Activated CD4-positive, alpha-beta T cell treated with anti-CD3 and anti-CD28 coated beads, Interleukin-2, Interleukin-4, amounts not matched to agents 100 ng/mL and 50 ng/mL, durations not matched to agents 16 hours and 8 hours (primary cell): ENCODE measurements at regions not wholly inside any gene's neighbourhood (a gene's known extent, or its start where the extent isn't known, plus 50 kb on each side); places are given as distances from the start of the nearest gene placed in this dataset.

Experiments used
- DNase-seq: peaks from one replicate; pipeline ENCODE4 v3.0.0-alpha.2; 2020; ENCODE audit warnings: low spot score

GRCh38 chr5:2148312-2149194, 265.8 kb upstream of the IRX4 start:
- no peak for DNase-seq

- DNase-seq, result no peak
These were observed 265.0 kb upstream of the IRX4 start for GRCh38 chr5:2147504-2148311.

- no peak for DNase-seq
These were observed 261.1 kb upstream of the IRX4 start for GRCh38 chr5:2143646-2144353.

- DNase-seq, result no peak
These were observed 260.4 kb upstream of the IRX4 start for GRCh38 chr5:2143088-2143487.

- DNase-seq, result no peak
These were observed 259.8 kb upstream of the IRX4 start for GRCh38 chr5:2142456-2142954.

- DNase-seq, result no peak
These were observed 258.7 kb upstream of the IRX4 start for GRCh38 chr5:2141254-2142000.

GRCh38 chr5:2140501-2141175, 257.9 kb upstream of the IRX4 start:
- DNase-seq, result no peak

GRCh38 chr5:2139478-2139877, 256.8 kb upstream of the IRX4 start:
- no peak for DNase-seq

- no peak for DNase-seq
These were observed 256.2 kb upstream of the IRX4 start for GRCh38 chr5:2138896-2139295.

- no peak for DNase-seq
These were observed 254.8 kb upstream of the IRX4 start for GRCh38 chr5:2137444-2138050.

- no peak for DNase-seq
These were observed 254.1 kb upstream of the IRX4 start for GRCh38 chr5:2136728-2137333.

GRCh38 chr5:2135833-2136232, 253.1 kb upstream of the IRX4 start:
- DNase-seq, result no peak

GRCh38 chr5:2135354-2135753, 252.6 kb upstream of the IRX4 start:
- no peak for DNase-seq

GRCh38 chr5:2134543-2135292, 252.0 kb upstream of the IRX4 start:
- no peak for DNase-seq

GRCh38 chr5:2133936-2134335, 251.2 kb upstream of the IRX4 start:
- no peak for DNase-seq

GRCh38 chr5:2133080-2133479, 250.4 kb upstream of the IRX4 start:
- no peak for DNase-seq

GRCh38 chr5:2132497-2132847, 249.7 kb upstream of the IRX4 start:
- no peak for DNase-seq

GRCh38 chr5:2131826-2132496, 249.2 kb upstream of the IRX4 start:
- no peak for DNase-seq

- no peak for DNase-seq
These were observed 248.5 kb upstream of the IRX4 start for GRCh38 chr5:2131196-2131595.
